CMK (cell line): ENCODE measurements at regions not wholly inside any gene's neighbourhood (a gene's known extent, or its start where the extent isn't known, plus 50 kb on each side); places are given as distances from the start of the nearest gene placed in this dataset.

Source experiments
- DNase-seq: peaks from one replicate; pipeline ENCODE4 v3.0.0-alpha.2; 2010; ENCODE audit warnings: low read depth

- DNase-seq: no peak
Measured at GRCh38 chr4:45778514-45778913, 345.3 kb downstream of the GABRG1 start.

DNA sequence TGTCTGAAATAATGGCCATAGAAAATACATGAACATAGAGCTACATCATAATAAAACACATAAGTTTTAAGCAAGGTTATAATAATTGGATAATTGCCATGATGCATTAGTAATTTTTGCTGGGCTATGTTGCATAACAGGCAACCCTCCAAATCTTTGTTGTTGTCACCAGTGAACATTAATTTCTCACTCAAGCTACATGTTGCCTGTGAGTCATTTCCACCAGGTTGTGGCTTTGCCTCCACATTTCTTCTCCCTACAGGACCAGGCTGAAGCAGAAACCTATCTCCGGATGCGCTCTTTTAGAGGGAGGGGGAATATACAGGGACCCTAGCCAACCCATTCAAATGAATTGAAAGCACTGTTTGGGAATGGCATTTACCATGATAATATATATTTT lies 347.7 kb downstream of the GABRG1 start:
- DNase-seq: no peak

- DNase-seq: no peak
Measured at GRCh38 chr4:45770958-45771357, 352.9 kb downstream of the GABRG1 start.

DNA sequence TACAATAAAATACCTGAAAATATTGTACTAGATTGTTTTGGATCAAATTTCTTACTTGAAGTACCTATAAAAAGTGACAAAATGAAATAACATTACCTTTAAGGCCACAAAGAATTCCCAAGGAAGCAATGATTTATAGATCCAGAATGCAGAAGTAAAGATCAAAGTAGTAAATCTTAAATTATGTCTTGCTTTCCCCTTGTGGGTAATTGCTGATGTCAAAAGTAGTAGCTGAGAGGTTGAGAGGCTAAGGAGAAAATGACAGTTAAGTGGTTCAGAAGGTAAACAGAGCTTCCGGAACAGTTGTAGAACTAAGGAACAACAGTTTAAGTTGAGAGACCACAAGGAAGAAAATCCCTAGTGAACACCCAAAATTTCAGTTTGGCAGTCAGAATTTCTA lies 358.3 kb downstream of the GABRG1 start:
- no peak for DNase-seq

DNA sequence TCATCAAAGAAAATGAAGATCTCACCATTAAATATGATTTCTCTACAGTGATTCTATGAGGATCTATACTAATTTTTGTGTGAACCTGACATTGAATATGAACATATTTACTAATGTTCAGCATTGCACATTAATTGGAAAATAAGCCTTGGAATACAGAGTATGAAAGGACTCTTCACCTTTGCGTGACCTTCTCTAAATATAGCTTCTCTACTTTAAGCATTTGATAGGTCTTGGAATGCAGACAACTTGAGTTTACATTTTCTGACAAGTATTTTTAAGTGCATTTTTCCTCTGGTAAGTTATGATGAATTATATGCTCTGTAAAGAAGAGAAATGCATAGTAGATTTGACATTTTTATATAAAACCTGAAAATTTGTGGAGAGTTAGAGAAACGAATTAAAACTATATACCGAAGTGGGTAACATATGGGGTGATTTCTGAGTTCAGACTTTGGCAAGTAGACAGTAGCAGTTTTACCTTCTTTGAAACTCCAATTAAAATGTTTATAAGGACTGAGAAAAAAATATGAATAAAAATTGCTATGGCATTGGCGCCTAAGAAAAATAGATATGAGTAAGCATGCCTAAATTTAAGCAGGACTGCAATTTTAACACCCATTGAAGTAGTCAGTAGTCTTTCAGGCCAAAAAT lies 371.9 kb downstream of the GABRG1 start:
- no peak for DNase-seq

- no peak for DNase-seq
Measured at GRCh38 chr4:45750721-45751120, 373.1 kb downstream of the GABRG1 start.

GRCh38 chr4:45745741-45746140 lies 378.1 kb downstream of the GABRG1 start:
- no peak for DNase-seq

GRCh38 chr4:45741897-45742296 lies 382.0 kb downstream of the GABRG1 start:
- DNase-seq: no peak

- no peak for DNase-seq
Measured at GRCh38 chr4:45732161-45732560, 391.7 kb downstream of the GABRG1 start.

DNA sequence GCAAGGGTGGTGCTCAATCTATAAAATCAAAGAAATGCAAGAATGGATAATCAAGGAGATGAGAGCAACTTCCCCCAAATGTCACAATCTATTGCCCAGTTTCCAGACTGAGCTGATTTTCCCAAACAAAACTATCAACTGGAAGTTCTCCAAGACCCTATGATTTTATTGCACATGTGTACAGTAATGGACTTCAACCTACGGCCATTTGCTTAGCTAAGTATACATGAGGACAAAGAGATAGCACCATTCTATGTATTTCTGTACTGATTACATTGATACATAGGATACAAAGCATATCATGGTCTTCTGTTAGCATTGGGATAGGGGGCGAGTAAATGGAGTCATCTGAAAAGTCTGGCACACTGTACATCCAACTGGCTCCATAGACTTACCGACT lies 407.8 kb downstream of the GABRG1 start:
- DNase-seq: no peak

DNA sequence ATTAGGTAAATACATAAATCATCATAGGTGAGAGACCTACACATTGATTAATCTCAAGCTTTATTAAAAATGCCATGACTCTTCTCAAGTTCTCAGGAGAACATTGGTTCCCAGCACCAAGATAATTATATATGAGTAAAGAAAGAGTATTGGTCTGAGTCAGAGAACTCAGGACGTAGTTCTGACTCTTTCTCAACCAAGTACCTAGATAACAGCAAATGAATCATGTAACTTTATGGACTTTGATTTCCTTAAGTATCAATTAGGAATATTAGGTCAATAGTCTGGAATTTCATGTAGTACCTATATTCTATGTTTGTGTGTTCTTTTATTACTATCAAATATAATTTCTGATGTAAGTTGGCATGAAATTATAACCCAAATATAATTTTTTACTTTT lies 409.9 kb downstream of the GABRG1 start:
- no peak for DNase-seq

DNA sequence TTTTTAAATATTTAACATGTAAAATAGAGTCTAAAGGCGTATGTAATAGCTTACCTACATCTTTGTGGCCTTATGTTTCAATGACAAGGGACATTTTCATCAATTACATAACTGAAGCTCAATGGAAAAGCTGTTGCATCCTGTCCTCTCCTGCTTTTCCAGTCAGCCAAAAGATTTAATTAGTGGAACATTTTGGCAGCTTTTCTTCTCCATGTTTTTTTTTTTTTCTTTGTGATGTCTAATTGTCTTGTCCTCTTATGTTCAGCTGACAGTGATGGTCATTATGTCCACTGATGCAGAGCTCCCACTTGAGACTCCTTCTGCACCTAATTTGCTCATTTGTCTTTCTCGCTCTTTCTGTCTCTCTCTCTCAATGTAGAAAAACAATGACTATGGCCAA lies 422.2 kb downstream of the GABRG1 start:
- no peak for DNase-seq

GRCh38 chr4:45693746-45694145 lies 430.1 kb downstream of the GABRG1 start:
- DNase-seq: no peak

DNA sequence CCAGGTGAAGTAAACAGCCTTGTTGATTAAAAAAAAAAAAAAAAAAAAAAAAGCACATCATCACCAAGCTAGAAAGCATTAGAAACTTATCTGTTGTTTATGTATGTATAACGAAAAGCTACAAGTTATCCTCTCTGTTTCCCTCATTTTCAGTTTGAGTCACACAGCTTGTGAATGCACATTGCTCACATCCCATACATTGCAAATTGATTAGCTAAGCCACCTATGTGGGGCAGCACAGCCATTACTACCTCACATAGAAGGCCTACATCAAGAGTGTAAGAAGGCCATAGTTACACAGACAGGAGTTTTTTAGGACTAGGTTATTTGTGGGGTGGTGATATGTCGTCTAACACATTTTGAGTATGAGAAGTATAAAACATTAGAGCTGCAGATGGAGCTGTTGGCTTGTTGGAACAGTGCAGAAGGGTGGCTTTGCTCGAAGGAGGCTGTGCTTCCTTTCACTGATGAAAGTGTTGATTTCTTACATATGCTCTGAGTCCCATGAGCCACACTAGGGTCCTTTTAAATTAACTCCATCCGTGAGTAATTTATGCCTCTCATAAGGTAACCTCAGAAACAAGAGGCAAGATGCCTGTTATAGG lies 431.6 kb downstream of the GABRG1 start:
- DNase-seq: no peak

DNA sequence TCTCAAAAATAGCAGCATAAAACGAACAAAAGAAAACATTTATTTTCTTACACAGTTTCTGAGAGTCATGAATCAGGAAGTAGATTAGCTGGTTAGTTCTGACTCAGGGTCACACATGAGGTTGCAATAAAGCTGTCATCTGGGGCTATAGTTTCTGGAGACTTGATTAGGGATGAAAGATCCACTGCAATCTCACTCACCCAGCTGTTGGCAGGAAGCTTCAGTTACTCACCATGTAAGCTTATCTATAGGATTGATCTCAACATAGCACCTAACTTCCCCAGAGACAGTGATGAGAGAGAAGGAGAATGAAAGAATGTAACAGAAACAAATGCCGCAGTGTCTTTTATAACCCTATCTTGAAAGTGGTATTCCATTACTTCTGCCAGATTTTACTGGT lies 435.5 kb downstream of the GABRG1 start:
- DNase-seq: no peak

DNA sequence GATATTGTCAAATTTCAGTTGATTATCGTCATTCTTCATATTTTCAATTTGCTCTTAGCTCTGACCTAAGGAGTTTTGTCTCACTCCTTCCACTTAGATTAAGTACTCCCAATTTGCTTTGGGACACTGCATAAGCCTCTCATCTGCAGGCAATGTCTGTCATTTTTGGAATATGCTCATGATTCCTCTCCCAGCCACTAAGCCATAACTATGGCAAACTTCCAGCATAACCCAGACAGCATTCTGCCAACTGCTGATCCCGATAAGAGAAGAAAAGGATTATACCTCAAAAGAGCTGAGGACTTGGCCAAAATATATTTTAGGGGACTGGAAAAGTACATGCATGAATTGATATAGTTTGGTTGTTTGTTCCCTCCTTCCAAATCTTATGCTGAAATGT lies 444.4 kb downstream of the GABRG1 start:
- no peak for DNase-seq

DNA sequence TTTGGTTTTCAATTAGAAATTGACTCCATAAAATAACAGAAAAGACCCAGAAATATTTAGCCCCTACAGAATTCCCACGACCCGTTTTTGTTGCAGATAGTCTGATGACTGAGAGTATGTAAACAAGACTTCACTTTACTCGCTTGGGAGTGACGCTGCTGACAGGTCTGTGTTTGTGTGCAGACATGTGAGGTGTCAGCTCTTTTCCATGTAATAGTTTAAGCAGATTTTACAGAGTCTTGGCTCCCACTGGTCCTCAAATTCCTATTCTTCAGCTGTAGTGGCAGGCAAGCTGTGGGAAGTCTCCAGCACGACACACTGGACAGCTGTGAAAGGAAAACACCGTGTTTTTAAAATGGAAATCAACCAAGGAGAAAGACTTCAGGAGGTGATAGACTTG lies 455.7 kb downstream of the GABRG1 start:
- DNase-seq: no peak

GRCh38 chr4:45663628-45664081 lies 460.2 kb downstream of the GABRG1 start:
- DNase-seq: no peak

- no peak for DNase-seq
Measured at GRCh38 chr4:45663003-45663402, 460.9 kb downstream of the GABRG1 start.

GRCh38 chr4:45661893-45662292 lies 462.0 kb downstream of the GABRG1 start:
- no peak for DNase-seq

GRCh38 chr4:45650545-45650944 lies 473.3 kb downstream of the GABRG1 start:
- DNase-seq: no peak

GRCh38 chr4:45648846-45649245 lies 475.0 kb downstream of the GABRG1 start:
- DNase-seq: no peak

GRCh38 chr4:45647823-45648222 lies 476.0 kb downstream of the GABRG1 start:
- DNase-seq: no peak
